Panc1 (cell line): ENCODE measurements at regions not wholly inside any gene's neighbourhood (a gene's known extent, or its start where the extent isn't known, plus 50 kb on each side); places are given as distances from the start of the nearest gene placed in this dataset.

Experiments
- ATAC-seq: fragments of 200-7000 bp; cut with Tn5 transposase; 2 replicates; pipeline ENCODE4 v1.9.1; 2020; ENCODE audit warnings: mild to moderate bottlenecking, moderate library complexity
- BruUV-seq: library from RNA; stranded (reverse); fragments of 400-500 nt; replicated peaks from 2 replicates; lab custom pipeline; 2021; lab: Mats Ljungman, UMichigan
- CTCF ChIA-PET: fragments of 300-600 bp; sonication (Branson Sonifier 250); formaldehyde crosslinking; loops from one replicate; lab custom pipeline; 2022; ENCODE audit warnings: antibody characterized with exemption; lab: Charles Lee
- POLR2A ChIA-PET: fragments of 300-600 bp; sonication (Branson Sonifier 250); formaldehyde crosslinking; loops from one replicate; lab custom pipeline; 2022; ENCODE audit warnings: antibody characterized with exemption; lab: Charles Lee
- DNase-seq: peaks from one replicate; pipeline ENCODE4 v3.0.0-alpha.2; 2010; ENCODE audit warnings: low read depth, low spot score
- H3K27ac ChIP-seq: 2 replicates; pipeline ENCODE4 v1.5.1; 2011; ENCODE audit warnings: mild to moderate bottlenecking, low read length, inconsistent platforms
- H3K27me3 ChIP-seq: fragments of 200-500 bp; sonication (Bioruptor generic); 2 replicates; pipeline ENCODE4 v1.6.0; 2014; ENCODE audit warnings: low read length, inconsistent platforms; ENCODE audit not compliant: control insufficient read depth, insufficient read depth
- H3K36me3 ChIP-seq: fragments of 200-500 bp; sonication (Bioruptor generic); 2 replicates; pipeline ENCODE4 v1.5.1; 2014; ENCODE audit warnings: inconsistent platforms, mild to moderate bottlenecking, low read length, moderate library complexity; ENCODE audit not compliant: control insufficient read depth, insufficient read depth
- H3K4me1 ChIP-seq: 2 replicates; pipeline ENCODE4 v1.5.1; 2011; ENCODE audit warnings: inconsistent platforms, mild to moderate bottlenecking, low read length, moderate library complexity; ENCODE audit not compliant: control insufficient read depth, insufficient read depth
- H3K4me3 ChIP-seq, 2 experiments: 2 replicates each; pipeline ENCODE4 v1.5.1; 2011 to 2012; ENCODE audit warnings: low read depth in 2 of 2, low read length in 2 of 2, mild to moderate bottlenecking in 2 of 2, inconsistent platforms in 1 of 2, moderate library complexity in 1 of 2
- H3K9me3 ChIP-seq: fragments of 200-500 bp; sonication (Bioruptor generic); 2 replicates; pipeline ENCODE4 v1.5.1; 2014; ENCODE audit warnings: low read depth, mild to moderate bottlenecking, inconsistent platforms, low read length, moderate library complexity; ENCODE audit not compliant: control insufficient read depth, insufficient read depth
- CTCF ChIP-seq: fragments of 450-650 bp; IDR thresholded peaks from 2 replicates; pipeline ENCODE4 v1.5.1; 2017; ENCODE audit warnings: mild to moderate bottlenecking
- POLR2AphosphoS5 ChIP-seq: IDR thresholded peaks from 2 replicates; pipeline ENCODE4 v1.6.1; 2012; ENCODE audit warnings: mild to moderate bottlenecking, low read depth, low read length, moderate library complexity
- REST ChIP-seq, 2 experiments: IDR thresholded peaks; 2 replicates each; pipeline ENCODE4 v1.6.1; 2011 to 2012; ENCODE audit warnings: low read depth in 2 of 2, control low read depth in 1 of 2, low read length in 1 of 2, mild to moderate bottlenecking in 1 of 2, moderate library complexity in 1 of 2; ENCODE audit not compliant: insufficient read depth in 1 of 2
- SIN3A ChIP-seq: IDR thresholded peaks from 2 replicates; pipeline ENCODE4 v1.6.1; 2012; ENCODE audit warnings: low read depth, mild to moderate bottlenecking, low read length, moderate library complexity, borderline replicate concordance; ENCODE audit not compliant: insufficient read depth
- TCF7L2 ChIP-seq: IDR thresholded peaks from 2 replicates; pipeline ENCODE4 v1.6.1; 2011; ENCODE audit warnings: mild to moderate bottlenecking, low read depth, low read length, inconsistent platforms
- in situ Hi-C: cut with HindIII; loops from 2 replicates; pipeline ENCODE4 v1.10.0; 2016; ENCODE audit warnings: low sequenced_read_pairs, low pct_unique_long_range_greater_than_20kb
- intact Hi-C: fragments of 100-400 bp; cut with micrococcal nuclease; formaldehyde crosslinking; loops from one replicate; pipeline ENCODE4 v1.10.0; 2022; ENCODE audit not compliant: unreplicated experiment

- intact Hi-C loops, result no loop called here
Observed at GRCh38 chr5:135184646-135185045, 150.6 kb upstream of the PITX1 start.

GRCh38 chr5:135183464-135183863 lies 149.4 kb upstream of the PITX1 start:
- ATAC-seq (no peak), DNase-seq (no peak)
- Histone ChIP-seq H3K4me1 (no peaks in the 10 kb centered on the region; the same call in 1 of the 2 replicates), H3K27me3 (no peaks in the 10 kb centered on the region), H3K9me3 (no peaks in the 10 kb centered on the region), H3K4me3 (no peak overlapping the region), H3K27ac (no peak overlapping the region), H3K36me3 (no peaks in the 10 kb centered on the region)
- ChIA-PET CTCF (no interaction called here), POLR2A (no interaction called here)
- in situ Hi-C loops (no loop called here), intact Hi-C loops (no loop called here)
- BruUV-seq, result no TSS peak
- TF ChIP-seq REST (IDR thresholded peaks at IDR 0.05; ENCODE audit: insufficient read depth in 1 of 2, low read depth in 2 of 2, low read length in 1 of 2), result no peak
- no peak for TF ChIP-seq CTCF
- TF ChIP-seq TCF7L2, result no peak
- TF ChIP-seq POLR2AphosphoS5, result no peak
- TF ChIP-seq SIN3A, result no peak

More at GRCh38 chr5:135184646-135185045, 150.6 kb upstream of the PITX1 start:
- in situ Hi-C loops, result no loop called here
- no peak for DNase-seq
- Histone ChIP-seq H3K4me1 (no peaks in the 10 kb centered on the region; the same call in 1 of the 2 replicates), H3K27me3 (no peaks in the 10 kb centered on the region), H3K27ac (no peak overlapping the region), H3K9me3 (no peaks in the 10 kb centered on the region), H3K4me3 (no peak overlapping the region), H3K36me3 (no peaks in the 10 kb centered on the region)
- TF ChIP-seq CTCF (no peak), POLR2AphosphoS5 (no peak), TCF7L2 (no peak), SIN3A (no peak), REST (IDR thresholded peaks at IDR 0.05; ENCODE audit: insufficient read depth in 1 of 2, low read depth in 2 of 2, low read length in 1 of 2) (no peak)
- ATAC-seq, result no peak
- BruUV-seq, result no TSS peak
- POLR2A ChIA-PET, result no interaction called here
- CTCF ChIA-PET, result no interaction called here
